ENCODE measurements at regions not wholly inside any gene's neighbourhood (a gene's known extent, or its start where the extent isn't known, plus 50 kb on each side); places are given as distances from the start of the nearest gene placed in this dataset.

GRCh38 chr15:46707452-46707851 is 1009.9 kb upstream of the SEMA6D start:
- H3K27me3 ChIP-seq (ENCODE audit: control insufficient read depth, insufficient read depth, low read length), result no peaks in the 10 kb centered on the region
- intact Hi-C loops (cut with micrococcal nuclease; ENCODE audit: unreplicated experiment), result no loop called here
- no peak overlapping the region for H3K27ac ChIP-seq (ENCODE audit: low read length)
- peaks cover 9% of the 10 kb centered on the region; the same call in 1 of the 2 replicates for H3K9me3 ChIP-seq (ENCODE audit: control insufficient read depth, insufficient read depth, low read depth, low read length)
- ATAC-seq (no peak), DNase-seq (ENCODE audit: low read depth, low spot score) (no peak)
- in situ Hi-C loops (cut with HindIII; ENCODE audit: low pct_unique_long_range_greater_than_20kb, low sequenced_read_pairs), result no loop called here
- ChIA-PET POLR2A (no interaction called here), CTCF (no interaction called here)
- no peaks in the 10 kb centered on the region for H3K36me3 ChIP-seq (ENCODE audit: control insufficient read depth, insufficient read depth, low read length)
- H3K4me1 ChIP-seq (ENCODE audit: control insufficient read depth, insufficient read depth, low read length), result no peaks in the 10 kb centered on the region
- no peak for TF ChIP-seq REST (IDR thresholded peaks at IDR 0.05; ENCODE audit: insufficient read depth in 1 of 2, low read depth in 2 of 2, low read length in 1 of 2)
- no peak for TF ChIP-seq TCF7L2 (IDR thresholded peaks at IDR 0.05; ENCODE audit: low read depth, low read length)
- TF ChIP-seq POLR2AphosphoS5 (IDR thresholded peaks at IDR 0.05; ENCODE audit: low read depth, low read length), result no peak
- no peak for TF ChIP-seq SIN3A (IDR thresholded peaks at IDR 0.05; ENCODE audit: borderline replicate concordance, insufficient read depth, low read depth, low read length)
- TF ChIP-seq, protein P1, sequence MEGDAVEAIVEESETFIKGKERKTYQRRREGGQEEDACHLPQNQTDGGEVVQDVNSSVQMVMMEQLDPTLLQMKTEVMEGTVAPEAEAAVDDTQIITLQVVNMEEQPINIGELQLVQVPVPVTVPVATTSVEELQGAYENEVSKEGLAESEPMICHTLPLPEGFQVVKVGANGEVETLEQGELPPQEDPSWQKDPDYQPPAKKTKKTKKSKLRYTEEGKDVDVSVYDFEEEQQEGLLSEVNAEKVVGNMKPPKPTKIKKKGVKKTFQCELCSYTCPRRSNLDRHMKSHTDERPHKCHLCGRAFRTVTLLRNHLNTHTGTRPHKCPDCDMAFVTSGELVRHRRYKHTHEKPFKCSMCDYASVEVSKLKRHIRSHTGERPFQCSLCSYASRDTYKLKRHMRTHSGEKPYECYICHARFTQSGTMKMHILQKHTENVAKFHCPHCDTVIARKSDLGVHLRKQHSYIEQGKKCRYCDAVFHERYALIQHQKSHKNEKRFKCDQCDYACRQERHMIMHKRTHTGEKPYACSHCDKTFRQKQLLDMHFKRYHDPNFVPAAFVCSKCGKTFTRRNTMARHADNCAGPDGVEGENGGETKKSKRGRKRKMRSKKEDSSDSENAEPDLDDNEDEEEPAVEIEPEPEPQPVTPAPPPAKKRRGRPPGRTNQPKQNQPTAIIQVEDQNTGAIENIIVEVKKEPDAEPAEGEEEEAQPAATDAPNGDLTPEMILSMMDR (IDR thresholded peaks at IDR 0.05), result no peak
- H3K4me3 ChIP-seq (ENCODE audit: low read depth in 2 of 2, low read length in 2 of 2), result no peak overlapping the region
- BruUV-seq (replicated peaks), result no TSS peak

DNA sequence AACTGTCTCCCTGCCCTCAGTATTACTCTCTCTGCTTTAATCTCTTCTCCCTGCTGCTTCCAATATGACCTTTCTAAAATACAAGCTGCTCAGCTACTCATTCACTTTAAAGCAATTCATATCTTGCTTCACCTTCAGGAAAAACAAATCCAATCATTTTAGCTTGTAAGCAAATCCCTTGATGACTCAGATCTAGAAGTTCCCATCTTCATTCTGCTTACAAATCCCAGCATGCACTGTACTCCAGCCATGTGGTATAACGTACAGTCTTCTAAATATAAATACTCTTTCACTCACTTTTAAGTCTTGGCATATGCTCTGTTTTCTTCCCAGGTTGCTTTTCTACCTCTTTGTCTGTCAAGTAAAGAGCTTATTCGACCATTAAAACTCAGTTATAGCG is 1009.1 kb upstream of the SEMA6D start:
- ATAC-seq, result no peak
- in situ Hi-C loops (cut with HindIII; ENCODE audit: low pct_unique_long_range_greater_than_20kb, low sequenced_read_pairs), result no loop called here

More for the DNA sequence above, 1009.1 kb upstream of the SEMA6D start:
- no peak for TF ChIP-seq SIN3A (IDR thresholded peaks at IDR 0.05; ENCODE audit: borderline replicate concordance, insufficient read depth, low read depth, low read length)
- no peak for TF ChIP-seq REST (IDR thresholded peaks at IDR 0.05; ENCODE audit: insufficient read depth in 1 of 2, low read depth in 2 of 2, low read length in 1 of 2)
- TF ChIP-seq TCF7L2 (IDR thresholded peaks at IDR 0.05; ENCODE audit: low read depth, low read length), result no peak
- TF ChIP-seq POLR2AphosphoS5 (IDR thresholded peaks at IDR 0.05; ENCODE audit: low read depth, low read length), result no peak
- TF ChIP-seq, protein P1 (IDR thresholded peaks at IDR 0.05), result no peak
- ChIA-PET CTCF (no interaction called here), POLR2A (no interaction called here)
- no peaks in the 10 kb centered on the region for H3K27me3 ChIP-seq (ENCODE audit: control insufficient read depth, insufficient read depth, low read length)
- no peaks in the 10 kb centered on the region for H3K4me1 ChIP-seq (ENCODE audit: control insufficient read depth, insufficient read depth, low read length)
- no peak overlapping the region for H3K27ac ChIP-seq (ENCODE audit: low read length)
- H3K4me3 ChIP-seq (ENCODE audit: low read depth in 2 of 2, low read length in 2 of 2), result no peak overlapping the region
- no TSS peak for BruUV-seq (replicated peaks)
- intact Hi-C loops (cut with micrococcal nuclease; ENCODE audit: unreplicated experiment), result no loop called here
- H3K9me3 ChIP-seq (ENCODE audit: control insufficient read depth, insufficient read depth, low read depth, low read length), result peaks cover 9% of the 10 kb centered on the region; the same call in 1 of the 2 replicates
- H3K36me3 ChIP-seq (ENCODE audit: control insufficient read depth, insufficient read depth, low read length), result no peaks in the 10 kb centered on the region
- DNase-seq (ENCODE audit: low read depth, low spot score), result no peak
